Astrocyte of the spinal cord (primary cell): ENCODE measurements at regions not wholly inside any gene's neighbourhood (a gene's known extent, or its start where the extent isn't known, plus 50 kb on each side); places are given as distances from the start of the nearest gene placed in this dataset.

Source experiments
- DNase-seq: peaks from one replicate; pipeline ENCODE4 v3.0.0; 2011; ENCODE audit warnings: low read depth, low spot score
- H3K4me3 ChIP-seq: 2 replicates; pipeline ENCODE4 v1.5.1; 2011; ENCODE audit warnings: low read depth, mild to moderate bottlenecking, low read length, moderate library complexity
- CTCF ChIP-seq: IDR thresholded peaks from 2 replicates; pipeline ENCODE4 v1.5.1; 2012; ENCODE audit warnings: low read depth, mild to moderate bottlenecking, low read length, inconsistent platforms
- in situ Hi-C: cut with HindIII; loops from 2 replicates; pipeline ENCODE4 v1.10.0; 2017; ENCODE audit warnings: low sequenced_read_pairs

GRCh38 chr14:26320886-26321285 is 276.9 kb downstream of the NOVA1 start:
- TF ChIP-seq CTCF = no peak
- H3K4me3 ChIP-seq = no peak overlapping the region
- no peak for DNase-seq
- in situ Hi-C loops = no loop called here

- no peak overlapping the region for H3K4me3 ChIP-seq
- in situ Hi-C loops = no loop called here
- DNase-seq = no peak
- TF ChIP-seq CTCF = no peak
These were observed 278.5 kb downstream of the NOVA1 start for GRCh38 chr14:26319139-26319864.

DNA sequence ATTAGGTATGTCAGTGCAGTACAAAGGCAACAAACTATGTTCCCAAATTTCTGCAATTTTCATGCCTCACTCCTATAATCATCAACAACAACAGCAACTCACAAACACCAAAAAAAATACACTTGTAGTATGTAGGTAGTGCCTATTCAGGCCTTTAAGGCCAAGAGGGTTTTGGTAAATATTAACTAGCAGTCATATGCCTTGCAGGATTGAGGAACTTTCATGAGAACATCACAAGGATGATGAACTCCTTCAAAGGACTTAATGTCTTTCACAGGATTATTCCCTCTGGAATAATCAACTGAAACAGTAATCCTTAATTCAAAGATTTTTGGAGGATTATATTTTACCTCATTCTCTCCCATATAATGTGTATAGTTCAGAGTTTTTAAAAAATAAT is 293.8 kb downstream of the NOVA1 start:
- H3K4me3 ChIP-seq = no peak overlapping the region
- DNase-seq = no peak
- no peak for TF ChIP-seq CTCF
- in situ Hi-C loops = no loop called here

GRCh38 chr14:26293909-26294308 is 303.9 kb downstream of the NOVA1 start:
- in situ Hi-C loops = no loop called here
- TF ChIP-seq CTCF = no peak

DNA sequence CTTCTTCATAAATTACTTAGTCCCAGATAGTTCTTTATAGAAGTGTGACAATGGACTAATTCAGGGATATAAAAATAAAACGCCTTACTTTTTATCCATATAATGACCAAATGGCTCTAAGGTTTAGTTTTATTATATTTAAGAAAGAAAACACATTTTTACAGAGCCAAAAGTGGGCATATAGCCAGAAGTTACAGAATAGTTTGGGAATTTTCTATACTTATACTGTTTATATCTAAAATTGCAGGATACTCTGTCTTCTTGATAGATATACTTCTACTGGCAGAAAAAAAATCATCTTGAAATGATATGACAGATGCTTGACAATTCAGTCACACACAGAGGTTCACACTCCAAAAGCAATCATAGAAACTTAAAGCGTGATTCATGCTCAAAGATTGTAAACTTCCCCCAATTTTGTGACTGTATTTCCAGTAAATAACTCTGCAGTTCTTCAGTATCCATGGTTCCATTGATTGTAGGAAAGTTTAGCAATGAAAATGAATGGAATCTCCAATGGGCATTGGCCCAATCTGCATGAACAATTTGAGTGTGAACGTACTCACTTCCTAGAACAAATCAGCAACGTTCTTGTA is 307.8 kb downstream of the NOVA1 start:
- no peak for TF ChIP-seq CTCF
- no peak overlapping the region for H3K4me3 ChIP-seq
- DNase-seq = peak; percentile 32
- in situ Hi-C loops = no loop called here

More at GRCh38 chr14:26293909-26294308, 303.9 kb downstream of the NOVA1 start:
- no peak overlapping the region for H3K4me3 ChIP-seq
- no peak for DNase-seq

DNA sequence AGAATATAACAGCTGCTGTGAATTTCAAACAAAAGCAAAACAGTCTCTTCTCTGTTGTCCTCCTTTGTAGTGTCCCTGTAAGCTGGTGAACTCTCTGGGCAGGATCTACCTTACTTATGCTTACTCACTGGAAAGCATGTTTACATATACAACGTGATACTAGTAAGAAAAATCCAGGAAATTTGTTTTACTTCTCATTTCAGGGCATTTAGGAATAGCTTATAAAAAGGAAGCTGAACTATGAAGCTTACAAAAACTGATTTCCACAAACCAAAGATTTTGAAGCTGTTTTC is 311.0 kb downstream of the NOVA1 start:
- TF ChIP-seq CTCF = no peak
- H3K4me3 ChIP-seq = no peak overlapping the region
- in situ Hi-C loops = no loop called here
- no peak for DNase-seq
